GM23338 (cell line): ENCODE measurements at regions not wholly inside any gene's neighbourhood (a gene's known extent, or its start where the extent isn't known, plus 50 kb on each side); places are given as distances from the start of the nearest gene placed in this dataset.

Experiments
- ATAC-seq: fragments of 200-7000 bp; cut with Tn5 transposase; 3 replicates; pipeline ENCODE4 v1.9.1; 2020
- DNase-seq: peaks from one replicate; pipeline ENCODE4 v3.0.0-alpha.2; 2015; ENCODE audit warnings: low spot score
- H2AFZ ChIP-seq: fragments of 200-600 bp; sonication (generic); 2 replicates; pipeline ENCODE4 v1.8.0; 2016; ENCODE audit warnings: antibody characterized with exemption, mild to moderate bottlenecking, moderate library complexity
- H3F3A ChIP-seq: fragments of 200-600 bp; sonication (generic); replicated peaks from 2 replicates; pipeline ENCODE4 v1.8.0; 2017; ENCODE audit warnings: antibody characterized with exemption, mixed run types, low read depth
- H3K27ac ChIP-seq: fragments of 200-600 bp; sonication (generic); 2 replicates; pipeline ENCODE4 v1.6.1; 2016; ENCODE audit warnings: low read depth
- H3K27me3 ChIP-seq: fragments of 200-600 bp; sonication (generic); 2 replicates; pipeline ENCODE4 v1.8.0; 2016; ENCODE audit warnings: mild to moderate bottlenecking, mixed run types, moderate library complexity; ENCODE audit not compliant: insufficient read depth
- H3K36me3 ChIP-seq: fragments of 200-600 bp; sonication (generic); 2 replicates; pipeline ENCODE4 v1.8.0; 2016; ENCODE audit warnings: mild to moderate bottlenecking; ENCODE audit not compliant: insufficient read depth
- H3K4me1 ChIP-seq: fragments of 200-600 bp; sonication (generic); 2 replicates; pipeline ENCODE4 v1.8.0; 2016; ENCODE audit warnings: mild to moderate bottlenecking, moderate library complexity; ENCODE audit not compliant: insufficient read depth
- H3K4me2 ChIP-seq: fragments of 200-600 bp; sonication (generic); 2 replicates; pipeline ENCODE4 v1.7.1; 2017; ENCODE audit warnings: mixed run types
- H3K4me3 ChIP-seq: fragments of 200-600 bp; sonication (generic); 2 replicates; pipeline ENCODE4 v1.6.1; 2016; ENCODE audit warnings: mixed run types
- H3K79me2 ChIP-seq: fragments of 200-600 bp; sonication (generic); replicated peaks from 2 replicates; pipeline ENCODE4 v1.8.0; 2017; ENCODE audit warnings: mild to moderate bottlenecking; ENCODE audit not compliant: insufficient read depth
- H3K9me2 ChIP-seq: fragments of 200-600 bp; sonication (generic); 2 replicates; pipeline ENCODE4 v1.8.0; 2017; ENCODE audit not compliant: insufficient read depth
- H4K20me1 ChIP-seq: fragments of 200-600 bp; sonication (generic); replicated peaks from 2 replicates; pipeline ENCODE4 v1.8.0; 2017; ENCODE audit warnings: mild to moderate bottlenecking; ENCODE audit not compliant: insufficient read depth
- H3K27ac Mint-ChIP-seq: 2 replicates; pipeline ENCODE4 v1.8.0; 2020; ENCODE audit warnings: inconsistent platforms, mild to moderate bottlenecking, moderate library complexity, mixed read lengths
- H3K27me3 Mint-ChIP-seq: 3 replicates; pipeline ENCODE4 v1.8.0; 2022; ENCODE audit warnings: low read depth, mild to moderate bottlenecking, moderate library complexity, mixed read lengths, inconsistent platforms; ENCODE audit not compliant: insufficient read depth, poor library complexity
- H3K36me3 Mint-ChIP-seq: 3 replicates; pipeline ENCODE4 v1.8.0; 2021; ENCODE audit warnings: low read depth, mild to moderate bottlenecking, inconsistent platforms, moderate library complexity, mixed read lengths
- H3K4me1 Mint-ChIP-seq: 3 replicates; pipeline ENCODE4 v1.8.0; 2020; ENCODE audit warnings: mild to moderate bottlenecking, inconsistent platforms, mixed read lengths
- H3K4me3 Mint-ChIP-seq: 3 replicates; pipeline ENCODE4 v1.8.0; 2021; ENCODE audit warnings: moderate library complexity, mild to moderate bottlenecking, inconsistent platforms, mixed read lengths
- H3K9me3 Mint-ChIP-seq: 3 replicates; pipeline ENCODE4 v1.8.0; 2020; ENCODE audit warnings: moderate library complexity, mild to moderate bottlenecking, inconsistent platforms, mixed read lengths
- CREB1 ChIP-seq: fragments of 250-450 bp; sonication (Bioruptor Pico); IDR thresholded peaks from 2 replicates; pipeline ENCODE4 v1.5.0; 2020; ENCODE audit warnings: low read depth, mild to moderate bottlenecking, moderate library complexity
- EZH2 ChIP-seq: fragments of 200-600 bp; sonication (generic); IDR thresholded peaks from one replicate; pipeline ENCODE4 v1.8.0; 2017; ENCODE audit warnings: antibody characterized with exemption, mild to moderate bottlenecking, low read depth; ENCODE audit not compliant: unreplicated experiment
- EZH2phosphoT487 ChIP-seq: fragments of 200-600 bp; sonication (generic); IDR thresholded peaks from one replicate; pipeline ENCODE4 v1.8.1; 2018; ENCODE audit warnings: antibody characterized with exemption; ENCODE audit not compliant: unreplicated experiment
- JUNB ChIP-seq: IDR thresholded peaks from one replicate; pipeline ENCODE4 v1.6.1; 2016; ENCODE audit warnings: antibody characterized with exemption; ENCODE audit not compliant: unreplicated experiment
- NANOG ChIP-seq: IDR thresholded peaks from 2 replicates; pipeline ENCODE4 v1.6.1; 2016; ENCODE audit warnings: antibody characterized with exemption, borderline replicate concordance
- POLR2AphosphoS5 ChIP-seq: IDR thresholded peaks from 2 replicates; pipeline ENCODE4 v1.6.1; 2016; ENCODE audit warnings: antibody characterized with exemption, low read depth
- STAT1 ChIP-seq: IDR thresholded peaks from one replicate; pipeline ENCODE4 v1.6.1; 2016; ENCODE audit warnings: antibody characterized with exemption; ENCODE audit not compliant: unreplicated experiment
- ZNF114 ChIP-seq: fragments of 250-450 bp; sonication (Bioruptor Pico); IDR thresholded peaks from 2 replicates; pipeline ENCODE4 v1.5.0; 2020; ENCODE audit warnings: mild to moderate bottlenecking, moderate library complexity
- ZNF331 ChIP-seq: fragments of 250-450 bp; sonication (Bioruptor Pico); IDR thresholded peaks from 2 replicates; pipeline ENCODE4 v1.5.0; 2020; ENCODE audit warnings: low read depth, mild to moderate bottlenecking, moderate library complexity
- TF ChIP-seq, protein P1 (sequence below): fragments of 250-450 bp; sonication (Bioruptor Pico); IDR thresholded peaks from 2 replicates; pipeline ENCODE4 v1.5.0; 2020; ENCODE audit warnings: mild to moderate bottlenecking, moderate library complexity
- TF ChIP-seq, protein P2 (sequence below), 2 experiments: fragments of 200-600 bp in 1 of 2; sonication (generic) in 1 of 2; conservative IDR thresholded peaks; 2 replicates each; pipeline versions ENCODE4 v1.5.1 to v1.6.1; 2016 to 2017; ENCODE audit warnings: antibody characterized with exemption in 2 of 2, low read depth in 2 of 2, mild to moderate bottlenecking in 2 of 2, moderate library complexity in 1 of 2
- TF ChIP-seq, protein P3 (sequence below): IDR thresholded peaks from 2 replicates; pipeline ENCODE4 v1.6.1; 2016; ENCODE audit warnings: antibody characterized with exemption

DNA sequence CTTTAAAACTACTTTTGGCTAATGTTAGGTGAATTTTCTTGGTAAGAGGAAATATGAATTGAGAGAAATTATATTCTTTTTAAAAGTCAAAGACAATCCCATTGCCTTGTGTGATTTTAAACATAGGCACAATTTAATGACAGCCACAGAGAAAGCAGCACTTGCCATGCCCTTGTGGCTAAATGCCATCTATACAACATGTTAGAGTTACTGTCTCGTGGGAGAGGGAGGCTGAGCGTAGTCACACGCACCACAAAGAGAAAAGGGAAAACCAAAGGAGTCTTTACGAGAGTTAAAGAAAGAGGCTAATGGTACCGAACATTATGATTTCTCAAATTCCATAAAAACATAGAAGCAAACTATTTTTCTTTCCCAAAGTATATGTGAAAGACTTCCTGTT lies 537.9 kb downstream of the PTPRC start:
- H3K9me3 Mint-ChIP-seq = no peaks in the 10 kb centered on the region
- H2AFZ ChIP-seq = no peak overlapping the region
- no peak overlapping the region for H3K4me2 ChIP-seq
- H3F3A ChIP-seq = no peaks in the 10 kb centered on the region
- H3K27me3 ChIP-seq = no peaks in the 10 kb centered on the region
- H3K27ac ChIP-seq = no peak overlapping the region
- no peaks in the 10 kb centered on the region for H3K36me3 Mint-ChIP-seq
- no peaks in the 10 kb centered on the region; the same call in 2 of the 3 replicates for H3K4me1 Mint-ChIP-seq
- no peak overlapping the region for H3K27ac Mint-ChIP-seq
- H3K27me3 Mint-ChIP-seq = no peaks in the 10 kb centered on the region
- H4K20me1 ChIP-seq = no peaks in the 10 kb centered on the region
- DNase-seq = no peak
- no peak overlapping the region for H3K4me3 Mint-ChIP-seq
- no peaks in the 10 kb centered on the region for H3K79me2 ChIP-seq
- TF ChIP-seq EZH2phosphoT487 (no peak), ZNF114 (CRISPR knock-in tag) (no peak)
- no peaks in the 10 kb centered on the region for H3K4me1 ChIP-seq
- peak; percentile 45; the same call in 1 of the 3 replicates for ATAC-seq
- H3K9me2 ChIP-seq = 0 out of 2 replicates have a peak, but pooled peaks cover 5% of the 10 kb centered on the region
- no peaks in the 10 kb centered on the region for H3K36me3 ChIP-seq
- H3K4me3 ChIP-seq = no peak overlapping the region

DNA sequence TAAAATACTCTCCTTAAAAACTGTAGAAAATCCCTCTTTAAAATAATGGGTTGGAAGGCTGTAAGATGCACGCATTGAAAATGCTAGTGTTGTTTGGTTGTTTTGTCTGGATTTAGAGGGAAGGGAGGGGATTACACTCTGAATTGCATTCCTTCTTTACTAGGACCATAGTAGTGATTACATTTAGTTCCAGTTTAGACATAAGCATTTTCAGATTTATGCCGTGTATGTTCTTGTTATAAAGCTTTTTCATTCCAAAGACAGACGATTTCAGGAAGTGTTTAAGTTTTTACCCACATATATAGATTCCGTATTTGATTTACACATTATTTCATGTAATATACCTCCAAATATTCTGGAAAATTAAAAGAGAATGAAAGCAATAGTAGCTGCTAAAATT lies 538.4 kb downstream of the PTPRC start:
- H3K4me3 Mint-ChIP-seq = no peak overlapping the region
- no peaks in the 10 kb centered on the region for H3K36me3 Mint-ChIP-seq
- no peak overlapping the region for H3K27ac ChIP-seq
- no peaks in the 10 kb centered on the region for H3K79me2 ChIP-seq
- no peak overlapping the region for H3K4me2 ChIP-seq
- no peaks in the 10 kb centered on the region for H3K36me3 ChIP-seq
- 0 out of 2 replicates have a peak, but pooled peaks cover 5% of the 10 kb centered on the region for H3K9me2 ChIP-seq
- H3K4me1 Mint-ChIP-seq = no peaks in the 10 kb centered on the region; the same call in 2 of the 3 replicates
- H3K9me3 Mint-ChIP-seq = no peaks in the 10 kb centered on the region
- ATAC-seq = no peak
- H3K27me3 ChIP-seq = no peaks in the 10 kb centered on the region
- DNase-seq = no peak
- no peak overlapping the region for H2AFZ ChIP-seq
- H3K4me3 ChIP-seq = no peak overlapping the region
- H3K27ac Mint-ChIP-seq = no peak overlapping the region
- H3F3A ChIP-seq = no peaks in the 10 kb centered on the region
- no peaks in the 10 kb centered on the region for H3K4me1 ChIP-seq
- H3K27me3 Mint-ChIP-seq = no peaks in the 10 kb centered on the region
- H4K20me1 ChIP-seq = no peaks in the 10 kb centered on the region
- no peak for TF ChIP-seq ZNF114 (CRISPR knock-in tag)
- TF ChIP-seq NANOG = no peak
- TF ChIP-seq STAT1 = no peak
- TF ChIP-seq, protein P1, sequence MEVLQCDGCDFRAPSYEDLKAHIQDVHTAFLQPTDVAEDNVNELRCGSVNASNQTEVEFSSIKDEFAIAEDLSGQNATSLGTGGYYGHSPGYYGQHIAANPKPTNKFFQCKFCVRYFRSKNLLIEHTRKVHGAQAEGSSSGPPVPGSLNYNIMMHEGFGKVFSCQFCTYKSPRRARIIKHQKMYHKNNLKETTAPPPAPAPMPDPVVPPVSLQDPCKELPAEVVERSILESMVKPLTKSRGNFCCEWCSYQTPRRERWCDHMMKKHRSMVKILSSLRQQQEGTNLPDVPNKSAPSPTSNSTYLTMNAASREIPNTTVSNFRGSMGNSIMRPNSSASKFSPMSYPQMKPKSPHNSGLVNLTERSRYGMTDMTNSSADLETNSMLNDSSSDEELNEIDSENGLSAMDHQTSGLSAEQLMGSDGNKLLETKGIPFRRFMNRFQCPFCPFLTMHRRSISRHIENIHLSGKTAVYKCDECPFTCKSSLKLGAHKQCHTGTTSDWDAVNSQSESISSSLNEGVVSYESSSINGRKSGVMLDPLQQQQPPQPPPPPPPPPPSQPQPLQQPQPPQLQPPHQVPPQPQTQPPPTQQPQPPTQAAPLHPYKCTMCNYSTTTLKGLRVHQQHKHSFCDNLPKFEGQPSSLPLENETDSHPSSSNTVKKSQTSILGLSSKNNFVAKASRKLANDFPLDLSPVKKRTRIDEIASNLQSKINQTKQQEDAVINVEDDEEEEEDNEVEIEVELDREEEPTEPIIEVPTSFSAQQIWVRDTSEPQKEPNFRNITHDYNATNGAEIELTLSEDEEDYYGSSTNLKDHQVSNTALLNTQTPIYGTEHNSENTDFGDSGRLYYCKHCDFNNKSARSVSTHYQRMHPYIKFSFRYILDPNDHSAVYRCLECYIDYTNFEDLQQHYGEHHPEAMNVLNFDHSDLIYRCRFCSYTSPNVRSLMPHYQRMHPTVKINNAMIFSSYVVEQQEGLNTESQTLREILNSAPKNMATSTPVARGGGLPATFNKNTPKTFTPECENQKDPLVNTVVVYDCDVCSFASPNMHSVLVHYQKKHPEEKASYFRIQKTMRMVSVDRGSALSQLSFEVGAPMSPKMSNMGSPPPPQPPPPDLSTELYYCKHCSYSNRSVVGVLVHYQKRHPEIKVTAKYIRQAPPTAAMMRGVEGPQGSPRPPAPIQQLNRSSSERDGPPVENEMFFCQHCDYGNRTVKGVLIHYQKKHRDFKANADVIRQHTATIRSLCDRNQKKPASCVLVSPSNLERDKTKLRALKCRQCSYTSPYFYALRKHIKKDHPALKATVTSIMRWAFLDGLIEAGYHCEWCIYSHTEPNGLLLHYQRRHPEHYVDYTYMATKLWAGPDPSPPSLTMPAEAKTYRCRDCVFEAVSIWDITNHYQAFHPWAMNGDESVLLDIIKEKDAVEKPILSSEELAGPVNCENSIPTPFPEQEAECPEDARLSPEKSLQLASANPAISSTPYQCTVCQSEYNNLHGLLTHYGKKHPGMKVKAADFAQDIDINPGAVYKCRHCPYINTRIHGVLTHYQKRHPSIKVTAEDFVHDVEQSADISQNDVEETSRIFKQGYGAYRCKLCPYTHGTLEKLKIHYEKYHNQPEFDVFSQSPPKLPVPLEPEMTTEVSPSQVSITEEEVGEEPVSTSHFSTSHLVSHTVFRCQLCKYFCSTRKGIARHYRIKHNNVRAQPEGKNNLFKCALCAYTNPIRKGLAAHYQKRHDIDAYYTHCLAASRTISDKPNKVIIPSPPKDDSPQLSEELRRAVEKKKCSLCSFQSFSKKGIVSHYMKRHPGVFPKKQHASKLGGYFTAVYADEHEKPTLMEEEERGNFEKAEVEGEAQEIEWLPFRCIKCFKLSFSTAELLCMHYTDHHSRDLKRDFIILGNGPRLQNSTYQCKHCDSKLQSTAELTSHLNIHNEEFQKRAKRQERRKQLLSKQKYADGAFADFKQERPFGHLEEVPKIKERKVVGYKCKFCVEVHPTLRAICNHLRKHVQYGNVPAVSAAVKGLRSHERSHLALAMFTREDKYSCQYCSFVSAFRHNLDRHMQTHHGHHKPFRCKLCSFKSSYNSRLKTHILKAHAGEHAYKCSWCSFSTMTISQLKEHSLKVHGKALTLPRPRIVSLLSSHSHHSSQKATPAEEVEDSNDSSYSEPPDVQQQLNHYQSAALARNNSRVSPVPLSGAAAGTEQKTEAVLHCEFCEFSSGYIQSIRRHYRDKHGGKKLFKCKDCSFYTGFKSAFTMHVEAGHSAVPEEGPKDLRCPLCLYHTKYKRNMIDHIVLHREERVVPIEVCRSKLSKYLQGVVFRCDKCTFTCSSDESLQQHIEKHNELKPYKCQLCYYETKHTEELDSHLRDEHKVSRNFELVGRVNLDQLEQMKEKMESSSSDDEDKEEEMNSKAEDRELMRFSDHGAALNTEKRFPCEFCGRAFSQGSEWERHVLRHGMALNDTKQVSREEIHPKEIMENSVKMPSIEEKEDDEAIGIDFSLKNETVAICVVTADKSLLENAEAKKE (CRISPR knock-in tag) = no peak
- TF ChIP-seq, protein P2, sequence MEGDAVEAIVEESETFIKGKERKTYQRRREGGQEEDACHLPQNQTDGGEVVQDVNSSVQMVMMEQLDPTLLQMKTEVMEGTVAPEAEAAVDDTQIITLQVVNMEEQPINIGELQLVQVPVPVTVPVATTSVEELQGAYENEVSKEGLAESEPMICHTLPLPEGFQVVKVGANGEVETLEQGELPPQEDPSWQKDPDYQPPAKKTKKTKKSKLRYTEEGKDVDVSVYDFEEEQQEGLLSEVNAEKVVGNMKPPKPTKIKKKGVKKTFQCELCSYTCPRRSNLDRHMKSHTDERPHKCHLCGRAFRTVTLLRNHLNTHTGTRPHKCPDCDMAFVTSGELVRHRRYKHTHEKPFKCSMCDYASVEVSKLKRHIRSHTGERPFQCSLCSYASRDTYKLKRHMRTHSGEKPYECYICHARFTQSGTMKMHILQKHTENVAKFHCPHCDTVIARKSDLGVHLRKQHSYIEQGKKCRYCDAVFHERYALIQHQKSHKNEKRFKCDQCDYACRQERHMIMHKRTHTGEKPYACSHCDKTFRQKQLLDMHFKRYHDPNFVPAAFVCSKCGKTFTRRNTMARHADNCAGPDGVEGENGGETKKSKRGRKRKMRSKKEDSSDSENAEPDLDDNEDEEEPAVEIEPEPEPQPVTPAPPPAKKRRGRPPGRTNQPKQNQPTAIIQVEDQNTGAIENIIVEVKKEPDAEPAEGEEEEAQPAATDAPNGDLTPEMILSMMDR (conservative IDR thresholded peaks at IDR 0.05; ENCODE audit: low read depth in 2 of 2) = no peak
- TF ChIP-seq EZH2phosphoT487 = no peak
- TF ChIP-seq JUNB = no peak
- TF ChIP-seq POLR2AphosphoS5 = no peak
- TF ChIP-seq, protein P3, sequence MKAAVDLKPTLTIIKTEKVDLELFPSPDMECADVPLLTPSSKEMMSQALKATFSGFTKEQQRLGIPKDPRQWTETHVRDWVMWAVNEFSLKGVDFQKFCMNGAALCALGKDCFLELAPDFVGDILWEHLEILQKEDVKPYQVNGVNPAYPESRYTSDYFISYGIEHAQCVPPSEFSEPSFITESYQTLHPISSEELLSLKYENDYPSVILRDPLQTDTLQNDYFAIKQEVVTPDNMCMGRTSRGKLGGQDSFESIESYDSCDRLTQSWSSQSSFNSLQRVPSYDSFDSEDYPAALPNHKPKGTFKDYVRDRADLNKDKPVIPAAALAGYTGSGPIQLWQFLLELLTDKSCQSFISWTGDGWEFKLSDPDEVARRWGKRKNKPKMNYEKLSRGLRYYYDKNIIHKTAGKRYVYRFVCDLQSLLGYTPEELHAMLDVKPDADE = no peak
- no peak for TF ChIP-seq CREB1 (CRISPR knock-in tag)
- TF ChIP-seq EZH2 = no peak
- no peak for TF ChIP-seq ZNF331 (CRISPR knock-in tag)
